Ishikawa (cell line): ENCODE measurements at regions not wholly inside any gene's neighbourhood (a gene's known extent, or its start where the extent isn't known, plus 50 kb on each side); places are given as distances from the start of the nearest gene placed in this dataset.

Experiments used
- CEBPB ChIP-seq: IDR thresholded peaks from 2 replicates; pipeline ENCODE4 v1.6.1; 2012
- MAX ChIP-seq: IDR thresholded peaks from 2 replicates; pipeline ENCODE4 v1.6.1; 2012
- USF1 ChIP-seq: IDR thresholded peaks from 2 replicates; pipeline ENCODE4 v1.6.1; 2012

- TF ChIP-seq USF1: no peak
- no peak for TF ChIP-seq MAX
- TF ChIP-seq CEBPB: no peak
Measured at GRCh38 chr6:56393615-56394612, 146.5 kb upstream of the COL21A1 start.
